PC-9 (cell line): ENCODE measurements at regions not wholly inside any gene's neighbourhood (a gene's known extent, or its start where the extent isn't known, plus 50 kb on each side); places are given as distances from the start of the nearest gene placed in this dataset.

ENCODE experiments used
- BruUV-seq: library from RNA; stranded (reverse); fragments of 400-500 nt; replicated peaks from 2 replicates; lab custom pipeline; 2021; lab: Mats Ljungman, UMichigan
- CTCF ChIA-PET: fragments of 300-600 bp; sonication (Branson Sonifier 250); formaldehyde crosslinking; loops from one replicate; lab custom pipeline; 2022; ENCODE audit warnings: antibody characterized with exemption; lab: Charles Lee
- POLR2A ChIA-PET: fragments of 300-600 bp; sonication (Branson Sonifier 250); formaldehyde crosslinking; loops from one replicate; lab custom pipeline; 2022; ENCODE audit warnings: antibody characterized with exemption; ENCODE audit not compliant: unreplicated experiment; lab: Charles Lee
- DNase-seq, 2 experiments: peaks; one replicate each; pipeline versions ENCODE4 v3.0.0 to v3.0.0-alpha.2; 2015 to 2022; ENCODE audit warnings: mixed read lengths in 1 of 2
- H2AFZ ChIP-seq: fragments of 200-600 bp; sonication (generic); 2 replicates; pipeline ENCODE4 v1.8.1; 2017; ENCODE audit warnings: antibody characterized with exemption
- H3F3A ChIP-seq: fragments of 200-600 bp; sonication (generic); 2 replicates; pipeline ENCODE4 v1.8.1; 2017; ENCODE audit warnings: antibody characterized with exemption, mild to moderate bottlenecking, low read depth; ENCODE audit not compliant: insufficient read depth
- H3K27ac ChIP-seq: fragments of 200-600 bp; sonication (generic); 2 replicates; pipeline ENCODE4 v1.6.1; 2016; ENCODE audit warnings: mixed run types
- H3K27me3 ChIP-seq: fragments of 200-600 bp; sonication (generic); 2 replicates; pipeline ENCODE4 v1.6.1; 2016; ENCODE audit warnings: low read depth, mixed run types; ENCODE audit not compliant: insufficient read depth
- H3K36me3 ChIP-seq: fragments of 200-600 bp; sonication (generic); 2 replicates; pipeline ENCODE4 v1.6.1; 2016; ENCODE audit warnings: low read depth, mixed run types
- H3K4me1 ChIP-seq: fragments of 200-600 bp; sonication (generic); replicated peaks from 2 replicates; pipeline ENCODE4 v1.6.1; 2016; ENCODE audit warnings: mixed run types; ENCODE audit not compliant: insufficient read depth
- H3K4me2 ChIP-seq: fragments of 200-600 bp; sonication (generic); 2 replicates; pipeline ENCODE4 v1.6.1; 2017; ENCODE audit warnings: mixed run types
- H3K4me3 ChIP-seq: fragments of 200-600 bp; sonication (generic); 2 replicates; pipeline ENCODE4 v1.6.1; 2016; ENCODE audit warnings: mixed run types
- H3K79me2 ChIP-seq: fragments of 200-600 bp; sonication (generic); 2 replicates; pipeline ENCODE4 v1.6.1; 2017; ENCODE audit warnings: low read depth, mixed run types
- H3K9me2 ChIP-seq: fragments of 200-600 bp; sonication (generic); 2 replicates; pipeline ENCODE4 v1.8.1; 2017; ENCODE audit warnings: mild to moderate bottlenecking; ENCODE audit not compliant: insufficient read depth
- H3K9me3 ChIP-seq: fragments of 200-600 bp; sonication (generic); 2 replicates; pipeline ENCODE4 v1.8.1; 2016; ENCODE audit warnings: low read depth; ENCODE audit not compliant: insufficient read depth
- H4K20me1 ChIP-seq: fragments of 200-600 bp; sonication (generic); 2 replicates; pipeline ENCODE4 v1.8.1; 2017; ENCODE audit not compliant: insufficient read depth
- EZH2 ChIP-seq: fragments of 200-600 bp; sonication (generic); IDR thresholded peaks from 2 replicates; pipeline ENCODE4 v1.8.0; 2017; ENCODE audit warnings: antibody characterized with exemption, low read depth
- intact Hi-C: fragments of 100-400 bp; cut with micrococcal nuclease; formaldehyde crosslinking; loops from one replicate; pipeline ENCODE4 v1.10.0; 2022; ENCODE audit not compliant: unreplicated experiment
- TF ChIP-seq, protein P1 (sequence below): fragments of 200-600 bp; sonication (generic); conservative IDR thresholded peaks from 2 replicates; pipeline ENCODE4 v1.6.1; 2017; ENCODE audit warnings: mixed run types, antibody characterized with exemption, mild to moderate bottlenecking, moderate library complexity

- peak in 1 of 2 experiments; percentile 43 for DNase-seq
- Histone ChIP-seq H3K27ac (peak overlapping the region; percentile 83; the same call in 1 of the 2 replicates), H4K20me1 (no peaks in the 10 kb centered on the region), H3K9me2 (no peaks in the 10 kb centered on the region), H3K9me3 (no peaks in the 10 kb centered on the region; the same call in 1 of the 2 replicates), H3K4me1 (peaks cover 58% of the 10 kb centered on the region), H2AFZ (no peak overlapping the region), H3K4me3 (no peak overlapping the region), H3K36me3 (no peaks in the 10 kb centered on the region), H3F3A (peaks cover 6% of the 10 kb centered on the region; the same call in 1 of the 2 replicates), H3K79me2 (no peaks in the 10 kb centered on the region), H3K27me3 (no peaks in the 10 kb centered on the region), H3K4me2 (peak overlapping the region; percentile 57; the same call in 1 of the 2 replicates)
- TF ChIP-seq, protein P1, sequence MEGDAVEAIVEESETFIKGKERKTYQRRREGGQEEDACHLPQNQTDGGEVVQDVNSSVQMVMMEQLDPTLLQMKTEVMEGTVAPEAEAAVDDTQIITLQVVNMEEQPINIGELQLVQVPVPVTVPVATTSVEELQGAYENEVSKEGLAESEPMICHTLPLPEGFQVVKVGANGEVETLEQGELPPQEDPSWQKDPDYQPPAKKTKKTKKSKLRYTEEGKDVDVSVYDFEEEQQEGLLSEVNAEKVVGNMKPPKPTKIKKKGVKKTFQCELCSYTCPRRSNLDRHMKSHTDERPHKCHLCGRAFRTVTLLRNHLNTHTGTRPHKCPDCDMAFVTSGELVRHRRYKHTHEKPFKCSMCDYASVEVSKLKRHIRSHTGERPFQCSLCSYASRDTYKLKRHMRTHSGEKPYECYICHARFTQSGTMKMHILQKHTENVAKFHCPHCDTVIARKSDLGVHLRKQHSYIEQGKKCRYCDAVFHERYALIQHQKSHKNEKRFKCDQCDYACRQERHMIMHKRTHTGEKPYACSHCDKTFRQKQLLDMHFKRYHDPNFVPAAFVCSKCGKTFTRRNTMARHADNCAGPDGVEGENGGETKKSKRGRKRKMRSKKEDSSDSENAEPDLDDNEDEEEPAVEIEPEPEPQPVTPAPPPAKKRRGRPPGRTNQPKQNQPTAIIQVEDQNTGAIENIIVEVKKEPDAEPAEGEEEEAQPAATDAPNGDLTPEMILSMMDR: no peak
- TF ChIP-seq EZH2: no peak
- intact Hi-C loops: no loop called here
- CTCF ChIA-PET: no interaction called here
- POLR2A ChIA-PET: no interaction called here
- BruUV-seq: no TSS peak
These were observed 110.2 kb downstream of the RASSF10 start for GRCh38 chr11:13119361-13119760.

DNA sequence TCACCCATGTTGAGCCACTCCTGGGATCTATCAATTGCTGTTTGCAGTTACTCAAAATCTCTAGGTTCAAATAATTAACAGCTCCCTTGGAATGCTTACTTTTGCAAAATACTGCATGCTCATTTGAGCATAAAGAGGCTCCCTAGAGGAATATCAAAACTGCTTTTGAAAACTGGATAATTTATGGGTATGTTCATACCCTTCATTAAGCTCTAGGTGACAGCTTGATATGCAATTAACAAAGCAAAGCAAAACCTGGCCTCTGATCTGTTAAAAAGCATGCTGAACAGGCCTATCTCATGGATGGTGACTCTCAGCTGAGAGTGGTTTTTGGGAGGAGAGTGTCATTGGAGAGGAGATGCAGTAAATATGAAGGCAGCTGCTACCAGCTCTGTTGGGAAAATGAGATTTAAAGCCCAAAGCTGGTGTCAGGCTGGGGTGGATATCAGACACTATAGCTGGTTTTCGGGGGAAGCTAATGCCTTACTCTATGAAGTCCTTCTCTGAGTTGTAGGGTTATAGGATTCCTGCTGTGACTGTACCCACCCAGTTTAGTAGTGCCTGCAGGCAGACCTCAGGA lies 110.9 kb downstream of the RASSF10 start:
- Histone ChIP-seq H3K9me3 (no peaks in the 10 kb centered on the region; the same call in 1 of the 2 replicates), H3K4me3 (no peak overlapping the region), H3F3A (peaks cover 6% of the 10 kb centered on the region; the same call in 1 of the 2 replicates), H3K27ac (peak overlapping the region; percentile 56), H3K9me2 (no peaks in the 10 kb centered on the region), H2AFZ (no peak overlapping the region), H3K79me2 (no peaks in the 10 kb centered on the region), H3K27me3 (no peaks in the 10 kb centered on the region), H3K4me1 (peaks cover 51% of the 10 kb centered on the region), H3K36me3 (no peaks in the 10 kb centered on the region), H4K20me1 (no peaks in the 10 kb centered on the region), H3K4me2 (peak overlapping the region; percentile 20; the same call in 1 of the 2 replicates)
- ChIA-PET POLR2A (interaction anchor here (0.6 kb wide), 1 partner anchor 48 kb away, joined by 6 read pairs; no protein-coding TSS in a partner anchor), CTCF (no interaction called here)
- intact Hi-C loops: no loop called here
- DNase-seq: no peak
- BruUV-seq: no TSS peak
- TF ChIP-seq, protein P1: no peak
- no peak for TF ChIP-seq EZH2

DNA sequence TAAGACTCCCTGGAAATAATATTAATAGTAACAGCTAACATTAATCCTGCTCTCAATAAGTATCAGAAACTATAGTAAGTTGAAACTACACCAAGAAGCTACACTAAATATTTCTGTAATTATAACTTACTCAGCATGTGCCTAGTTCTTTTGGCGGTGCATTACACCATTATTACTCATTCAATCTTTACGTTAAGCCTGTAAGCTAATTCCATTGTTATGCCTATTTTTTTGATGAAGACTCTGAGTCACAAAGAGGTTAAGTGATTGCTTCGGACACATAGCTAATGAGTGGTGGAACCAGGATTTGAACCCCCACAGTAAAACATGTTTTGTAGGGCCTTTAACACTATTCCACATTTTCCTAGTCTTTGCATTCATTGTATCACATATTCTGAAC lies 111.6 kb downstream of the RASSF10 start:
- intact Hi-C loops: no loop called here
- POLR2A ChIA-PET: interaction anchor here (0.6 kb wide), 1 partner anchor 47 kb away, joined by 6 read pairs; no protein-coding TSS in a partner anchor
- Histone ChIP-seq H3K4me3 (no peak overlapping the region), H3K27me3 (no peaks in the 10 kb centered on the region), H3K9me3 (no peaks in the 10 kb centered on the region; the same call in 1 of the 2 replicates), H3F3A (peaks cover 6% of the 10 kb centered on the region; the same call in 1 of the 2 replicates), H4K20me1 (no peaks in the 10 kb centered on the region), H3K4me1 (peaks cover 49% of the 10 kb centered on the region), H3K27ac (peak overlapping the region; percentile 56), H2AFZ (no peak overlapping the region), H3K9me2 (no peaks in the 10 kb centered on the region), H3K4me2 (peak overlapping the region; percentile 20), H3K36me3 (no peaks in the 10 kb centered on the region), H3K79me2 (no peaks in the 10 kb centered on the region)
- TF ChIP-seq, protein P1: no peak
- TF ChIP-seq EZH2: no peak
- BruUV-seq: no TSS peak
- peak in 1 of 2 experiments; percentile 79 for DNase-seq
- CTCF ChIA-PET: no interaction called here
